ENCODE measurements at regions not wholly inside any gene's neighbourhood (a gene's known extent, or its start where the extent isn't known, plus 50 kb on each side); places are given as distances from the start of the nearest gene placed in this dataset.

GRCh38 chr17:62892870-62893338 lies 73.1 kb upstream of the TANC2 start:
- Mint-ChIP-seq H3K9me3 (ENCODE audit: unreplicated experiment) (peaks cover 5% of the 10 kb centered on the region), H3K4me3 (ENCODE audit: unreplicated experiment) (no peak overlapping the region), H3K4me1 (ENCODE audit: low read depth, unreplicated experiment) (peaks cover 43% of the 10 kb centered on the region), H3K27ac (ENCODE audit: unreplicated experiment) (peak overlapping the region; percentile 20), H3K36me3 (ENCODE audit: unreplicated experiment) (no peaks in the 10 kb centered on the region), H3K27me3 (ENCODE audit: unreplicated experiment) (no peaks in the 10 kb centered on the region)
- TF ChIP-seq CTCF (IDR thresholded peaks at IDR 0.05; ENCODE audit: partially characterized antibody, unreplicated experiment): no peak
- no peak for DNase-seq

- H3K27ac Mint-ChIP-seq (ENCODE audit: unreplicated experiment): peak overlapping the region; percentile 68
- H3K4me3 Mint-ChIP-seq (ENCODE audit: unreplicated experiment): no peak overlapping the region
- TF ChIP-seq CTCF (IDR thresholded peaks at IDR 0.05; ENCODE audit: partially characterized antibody, unreplicated experiment): no peak
- no peaks in the 10 kb centered on the region for H3K36me3 Mint-ChIP-seq (ENCODE audit: unreplicated experiment)
- peaks cover 5% of the 10 kb centered on the region for H3K9me3 Mint-ChIP-seq (ENCODE audit: unreplicated experiment)
- peaks cover 36% of the 10 kb centered on the region for H3K4me1 Mint-ChIP-seq (ENCODE audit: low read depth, unreplicated experiment)
- DNase-seq: no peak
- H3K27me3 Mint-ChIP-seq (ENCODE audit: unreplicated experiment): no peaks in the 10 kb centered on the region
Observed at GRCh38 chr17:62892061-62892675, 73.9 kb upstream of the TANC2 start.

GRCh38 chr17:62891659-62892058 lies 74.4 kb upstream of the TANC2 start:
- no peak for DNase-seq
- H3K27me3 Mint-ChIP-seq (ENCODE audit: unreplicated experiment): no peaks in the 10 kb centered on the region
- no peak for TF ChIP-seq CTCF (IDR thresholded peaks at IDR 0.05; ENCODE audit: partially characterized antibody, unreplicated experiment)
- peaks cover 31% of the 10 kb centered on the region for H3K4me1 Mint-ChIP-seq (ENCODE audit: low read depth, unreplicated experiment)
- H3K4me3 Mint-ChIP-seq (ENCODE audit: unreplicated experiment): no peak overlapping the region
- no peak overlapping the region for H3K27ac Mint-ChIP-seq (ENCODE audit: unreplicated experiment)
- H3K36me3 Mint-ChIP-seq (ENCODE audit: unreplicated experiment): no peaks in the 10 kb centered on the region
- H3K9me3 Mint-ChIP-seq (ENCODE audit: unreplicated experiment): peaks cover 5% of the 10 kb centered on the region

GRCh38 chr17:62888765-62889164 lies 77.3 kb upstream of the TANC2 start:
- Mint-ChIP-seq H3K4me3 (ENCODE audit: unreplicated experiment) (no peak overlapping the region), H3K27ac (ENCODE audit: unreplicated experiment) (no peak overlapping the region), H3K27me3 (ENCODE audit: unreplicated experiment) (no peaks in the 10 kb centered on the region), H3K4me1 (ENCODE audit: low read depth, unreplicated experiment) (peaks cover 19% of the 10 kb centered on the region), H3K36me3 (ENCODE audit: unreplicated experiment) (no peaks in the 10 kb centered on the region), H3K9me3 (ENCODE audit: unreplicated experiment) (peaks cover 1% of the 10 kb centered on the region)
- no peak for TF ChIP-seq CTCF (IDR thresholded peaks at IDR 0.05; ENCODE audit: partially characterized antibody, unreplicated experiment)
- no peak for DNase-seq

- no peaks in the 10 kb centered on the region for H3K27me3 Mint-ChIP-seq (ENCODE audit: unreplicated experiment)
- DNase-seq: no peak
- H3K27ac Mint-ChIP-seq (ENCODE audit: unreplicated experiment): no peak overlapping the region
- H3K9me3 Mint-ChIP-seq (ENCODE audit: unreplicated experiment): no peaks in the 10 kb centered on the region
- no peak overlapping the region for H3K4me3 Mint-ChIP-seq (ENCODE audit: unreplicated experiment)
- no peaks in the 10 kb centered on the region for H3K36me3 Mint-ChIP-seq (ENCODE audit: unreplicated experiment)
- no peak for TF ChIP-seq CTCF (IDR thresholded peaks at IDR 0.05; ENCODE audit: partially characterized antibody, unreplicated experiment)
- H3K4me1 Mint-ChIP-seq (ENCODE audit: low read depth, unreplicated experiment): peaks cover 18% of the 10 kb centered on the region
Observed at GRCh38 chr17:62888148-62888547, 77.9 kb upstream of the TANC2 start.

Data from glutamatergic neuron (in vitro differentiated cells).